ENCODE measurements at regions not wholly inside any gene's neighbourhood (a gene's known extent, or its start where the extent isn't known, plus 50 kb on each side); places are given as distances from the start of the nearest gene placed in this dataset.

GRCh38 chr2:177118636-177119035, 94.0 kb upstream of the HNRNPA3 start:
- Histone ChIP-seq H3K27ac (ENCODE audit: low read depth in 2 of 2, low read length in 2 of 2) (no peak overlapping the region), H3K9me3 (ENCODE audit: control insufficient read depth in 2 of 3, insufficient read depth in 1 of 3, low read length in 3 of 3) (no peaks in the 10 kb centered on the region), H3K4me3 (ENCODE audit: low read length in 3 of 3) (no peak overlapping the region), H3K9ac (ENCODE audit: low read length in 3 of 3) (no peak overlapping the region), H3K27me3 (ENCODE audit: control insufficient read depth, insufficient read depth, low read length) (no peaks in the 10 kb centered on the region), H3K4me1 (ENCODE audit: control insufficient read depth in 2 of 3, insufficient read depth in 2 of 3, low read depth in 1 of 3, low read length in 3 of 3) (no peaks in the 10 kb centered on the region), H3K36me3 (ENCODE audit: control insufficient read depth in 2 of 3, insufficient read depth in 3 of 3, low read length in 3 of 3) (no peaks in the 10 kb centered on the region)
- TF ChIP-seq CTCF (IDR thresholded peaks at IDR 0.05; ENCODE audit: borderline replicate concordance, extremely low read depth, insufficient read depth), result no peak
- intact Hi-C loops (cut with DNase I), result no loop called here
- DNase-seq (no peak), FAIRE-seq (no peak)

DNA sequence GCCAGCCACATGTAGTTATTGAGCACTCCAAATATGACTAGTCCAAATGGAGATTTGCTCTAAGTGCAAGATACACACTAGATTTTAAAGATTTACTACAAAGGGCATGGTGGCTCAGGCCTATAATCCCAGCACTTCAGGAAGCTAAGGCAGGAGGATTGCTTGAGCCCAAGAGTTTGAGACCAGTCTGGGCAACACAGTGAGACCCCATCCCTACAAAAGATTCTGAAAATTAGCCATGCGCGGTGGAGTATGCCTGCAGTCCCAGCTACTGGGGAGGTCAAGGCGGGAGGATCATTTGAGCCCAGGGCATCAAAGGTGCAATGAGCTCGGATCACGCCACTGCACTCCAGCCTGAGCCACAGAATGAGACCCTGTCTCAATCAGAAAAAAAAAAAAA, 93.5 kb upstream of the HNRNPA3 start:
- Histone ChIP-seq H3K4me1 (ENCODE audit: control insufficient read depth in 2 of 3, insufficient read depth in 2 of 3, low read depth in 1 of 3, low read length in 3 of 3) (no peaks in the 10 kb centered on the region), H3K9me3 (ENCODE audit: control insufficient read depth in 2 of 3, insufficient read depth in 1 of 3, low read length in 3 of 3) (no peaks in the 10 kb centered on the region), H3K27ac (ENCODE audit: low read depth in 2 of 2, low read length in 2 of 2) (no peak overlapping the region), H3K36me3 (ENCODE audit: control insufficient read depth in 2 of 3, insufficient read depth in 3 of 3, low read length in 3 of 3) (no peaks in the 10 kb centered on the region), H3K27me3 (ENCODE audit: control insufficient read depth, insufficient read depth, low read length) (no peaks in the 10 kb centered on the region), H3K4me3 (ENCODE audit: low read length in 3 of 3) (no peak overlapping the region), H3K9ac (ENCODE audit: low read length in 3 of 3) (no peak overlapping the region)
- no peak for FAIRE-seq
- intact Hi-C loops (cut with DNase I), result no loop called here
- no peak for TF ChIP-seq CTCF (IDR thresholded peaks at IDR 0.05; ENCODE audit: borderline replicate concordance, extremely low read depth, insufficient read depth)
- no peak for DNase-seq

- Histone ChIP-seq H3K9me3 (ENCODE audit: control insufficient read depth in 2 of 3, insufficient read depth in 1 of 3, low read length in 3 of 3) (no peaks in the 10 kb centered on the region), H3K27ac (ENCODE audit: low read depth in 2 of 2, low read length in 2 of 2) (no peak overlapping the region), H3K4me1 (ENCODE audit: control insufficient read depth in 2 of 3, insufficient read depth in 2 of 3, low read depth in 1 of 3, low read length in 3 of 3) (no peaks in the 10 kb centered on the region), H3K27me3 (ENCODE audit: control insufficient read depth, insufficient read depth, low read length) (no peaks in the 10 kb centered on the region), H3K36me3 (ENCODE audit: control insufficient read depth in 2 of 3, insufficient read depth in 3 of 3, low read length in 3 of 3) (no peaks in the 10 kb centered on the region), H3K9ac (ENCODE audit: low read length in 3 of 3) (no peak overlapping the region), H3K4me3 (ENCODE audit: low read length in 3 of 3) (no peak overlapping the region)
- intact Hi-C loops (cut with DNase I), result no loop called here
- DNase-seq (no peak), FAIRE-seq (no peak)
- no peak for TF ChIP-seq CTCF (IDR thresholded peaks at IDR 0.05; ENCODE audit: borderline replicate concordance, extremely low read depth, insufficient read depth)
Measured at GRCh38 chr2:177123048-177123447, 89.5 kb upstream of the HNRNPA3 start.

DNA sequence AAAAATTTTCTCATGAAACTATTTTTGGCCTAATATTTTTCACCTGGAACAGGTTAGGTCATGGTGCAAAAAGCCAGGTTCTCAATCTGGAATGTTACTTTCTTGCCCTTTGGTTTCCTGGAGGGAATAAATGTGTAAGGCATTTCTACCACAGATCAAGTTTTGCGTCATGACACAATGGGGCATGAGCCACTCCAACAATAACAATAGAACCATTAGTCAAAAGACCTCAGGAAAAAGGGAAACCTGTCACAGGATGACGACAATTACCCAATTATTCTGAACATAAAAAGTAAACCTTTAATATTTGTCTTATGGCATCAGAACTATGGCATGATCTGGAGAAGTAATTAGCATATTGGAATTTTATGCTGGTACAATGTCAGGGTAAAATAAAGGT, 88.2 kb upstream of the HNRNPA3 start:
- intact Hi-C loops (cut with DNase I), result no loop called here
- H3K4me1 ChIP-seq (ENCODE audit: control insufficient read depth in 2 of 3, insufficient read depth in 2 of 3, low read depth in 1 of 3, low read length in 3 of 3), result no peaks in the 10 kb centered on the region
- no peak overlapping the region for H3K27ac ChIP-seq (ENCODE audit: low read depth in 2 of 2, low read length in 2 of 2)
- H3K27me3 ChIP-seq (ENCODE audit: control insufficient read depth, insufficient read depth, low read length), result no peaks in the 10 kb centered on the region
- DNase-seq (no peak), FAIRE-seq (no peak)
- no peak overlapping the region for H3K4me3 ChIP-seq (ENCODE audit: low read length in 3 of 3)
- H3K36me3 ChIP-seq (ENCODE audit: control insufficient read depth in 2 of 3, insufficient read depth in 3 of 3, low read length in 3 of 3), result no peaks in the 10 kb centered on the region
- H3K9ac ChIP-seq (ENCODE audit: low read length in 3 of 3), result no peak overlapping the region
- TF ChIP-seq CTCF (IDR thresholded peaks at IDR 0.05; ENCODE audit: borderline replicate concordance, extremely low read depth, insufficient read depth), result no peak
- H3K9me3 ChIP-seq (ENCODE audit: control insufficient read depth in 2 of 3, insufficient read depth in 1 of 3, low read length in 3 of 3), result no peaks in the 10 kb centered on the region
